Omental fat pad (tissue), 3 donors: ENCODE measurements at regions not wholly inside any gene's neighbourhood (a gene's known extent, or its start where the extent isn't known, plus 50 kb on each side); places are given as distances from the start of the nearest gene placed in this dataset.

Experiments used
- ATAC-seq: fragments of 150-250 bp; one replicate; pipeline ENCODE4 v1.9.1; 2016; ENCODE audit warnings: mild to moderate bottlenecking, moderate library complexity; ENCODE audit not compliant: low FRiP score
- DNase-seq: peaks from one replicate; pipeline ENCODE4 v3.0.0-alpha.2; 2019; ENCODE audit warnings: low spot score
- CTCF ChIP-seq, 3 donors: fragments of 450-650 bp; IDR thresholded peaks; one replicate each; pipeline ENCODE4 v1.5.1; 2016 to 2017; ENCODE audit warnings: antibody characterized with exemption in 3 of 3, mild to moderate bottlenecking in 3 of 3, moderate library complexity in 2 of 3

- DNase-seq (no peak), ATAC-seq (no peak)
- no peak for TF ChIP-seq CTCF (IDR thresholded peaks at IDR 0.05)
Measured at GRCh38 chr5:67291066-67291465, 94.5 kb upstream of the CD180 start.

DNA sequence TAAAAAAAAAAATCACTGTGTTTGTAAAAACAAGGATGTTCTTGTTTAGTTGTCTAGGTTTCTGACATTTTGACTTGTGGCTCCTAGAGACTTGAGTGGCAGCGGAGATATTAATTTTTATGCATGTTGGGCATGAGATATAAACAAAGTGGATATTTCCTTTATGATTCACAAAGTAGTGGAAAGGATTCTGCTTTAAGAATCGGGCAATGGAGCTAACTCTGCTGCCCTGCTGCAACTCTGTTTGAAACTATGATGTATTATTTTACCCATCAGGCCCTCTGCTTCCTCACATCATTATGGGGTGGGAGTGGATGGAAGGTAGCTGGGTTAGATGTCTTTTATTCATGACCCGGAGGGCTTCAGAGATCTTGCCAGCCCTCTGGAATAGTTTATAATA lies 94.1 kb upstream of the CD180 start:
- no peak for ATAC-seq
- no peak for DNase-seq
- no peak for TF ChIP-seq CTCF (IDR thresholded peaks at IDR 0.05)

- ATAC-seq = peak; percentile 56
- no peak for DNase-seq
- TF ChIP-seq CTCF (IDR thresholded peaks at IDR 0.05) = no peak
Measured at GRCh38 chr5:67289763-67290521, 93.3 kb upstream of the CD180 start.

DNA sequence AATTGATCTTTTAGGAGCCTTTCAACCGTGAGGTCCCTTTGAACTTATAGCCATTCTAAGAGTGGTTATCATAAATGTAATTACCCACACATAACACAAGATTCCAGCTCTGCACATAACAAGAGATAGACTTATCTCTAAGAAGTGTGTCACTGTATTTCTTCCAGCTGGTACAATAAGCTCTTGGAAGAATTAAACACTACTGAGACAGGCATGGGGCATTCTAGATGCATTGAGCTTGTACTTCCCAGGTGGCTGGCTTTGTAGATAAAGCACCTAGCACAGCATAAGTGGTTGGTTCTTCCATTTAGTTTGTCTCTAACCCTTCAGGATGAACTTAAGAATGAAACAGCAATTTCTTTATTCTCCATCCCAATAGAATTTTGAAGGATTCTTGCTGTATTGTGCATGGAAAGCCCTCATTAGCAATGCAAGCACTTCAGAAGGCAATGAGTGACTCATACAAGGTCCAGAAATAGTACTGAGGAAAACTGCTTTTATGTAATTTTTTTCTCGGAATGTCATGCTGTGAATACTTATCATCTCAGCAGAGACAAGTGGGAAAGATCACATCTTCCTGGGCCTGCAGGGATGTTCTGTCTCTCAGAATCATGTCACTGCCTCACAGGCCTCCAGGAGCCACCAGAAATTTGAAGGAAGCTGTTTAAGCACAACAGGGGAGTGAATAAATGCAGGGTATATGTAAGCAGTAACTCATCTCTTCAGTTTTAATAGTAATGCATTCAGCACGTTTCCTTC lies 91.1 kb upstream of the CD180 start:
- peak; percentile 79 for ATAC-seq
- TF ChIP-seq CTCF (IDR thresholded peaks at IDR 0.05) = no peak
- no peak for DNase-seq

- TF ChIP-seq CTCF (IDR thresholded peaks at IDR 0.05) = no peak
- DNase-seq (no peak), ATAC-seq (no peak)
Measured at GRCh38 chr5:67286006-67286405, 89.4 kb upstream of the CD180 start.

DNA sequence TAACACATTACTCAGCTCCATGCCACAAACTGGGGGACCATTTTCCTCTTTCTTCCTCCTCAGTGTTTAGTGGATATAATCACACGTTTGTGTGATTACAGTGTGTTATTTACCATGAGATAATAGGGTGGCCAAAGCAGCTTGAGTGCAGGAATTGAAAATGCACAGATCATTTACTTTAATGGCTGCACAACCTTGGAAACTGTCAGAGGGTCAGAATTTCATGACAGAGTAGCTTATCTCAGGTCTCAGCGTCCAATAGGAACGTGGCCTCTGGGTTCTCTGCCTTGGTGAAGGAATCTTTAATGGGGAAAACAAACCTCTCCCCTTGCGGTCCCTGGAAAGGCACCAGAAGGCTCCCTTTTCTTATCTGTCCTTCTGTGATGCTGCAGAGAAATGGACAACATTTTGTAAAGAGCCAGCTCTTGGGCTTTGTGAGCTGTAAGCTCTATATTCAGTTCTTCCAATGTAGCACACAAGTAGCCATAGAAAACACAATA lies 87.4 kb upstream of the CD180 start:
- DNase-seq (no peak), ATAC-seq (no peak)
- no peak for TF ChIP-seq CTCF (IDR thresholded peaks at IDR 0.05)
